Sigmoid colon (tissue), 4 donors: ENCODE measurements at regions not wholly inside any gene's neighbourhood (a gene's known extent, or its start where the extent isn't known, plus 50 kb on each side); places are given as distances from the start of the nearest gene placed in this dataset.

Experiments used
- EP300 ChIP-seq, 4 donors: sonication (generic); formaldehyde crosslinking; IDR thresholded peaks; one replicate each; pipeline ENCODE4 v1.6.1; 2017; ENCODE audit warnings: antibody characterized with exemption in 4 of 4
- POLR2AphosphoS5 ChIP-seq, 4 donors: sonication (generic); formaldehyde crosslinking; IDR thresholded peaks; one replicate each; pipeline ENCODE4 v1.6.1; 2017; ENCODE audit warnings: antibody characterized with exemption in 4 of 4
- TF ChIP-seq, protein P1 (sequence below), 4 experiments: fragments of 450-650 bp in 3 of 4; fragments of 200-600 bp in 1 of 4; IDR thresholded peaks; one replicate each; pipeline ENCODE4 v1.5.1; 2016 to 2019; ENCODE audit warnings: antibody characterized with exemption in 4 of 4, mild to moderate bottlenecking in 3 of 4, moderate library complexity in 2 of 4

GRCh38 chr1:106646816-106647215, 409.7 kb upstream of the PRMT6 start:
- TF ChIP-seq POLR2AphosphoS5 (IDR thresholded peaks at IDR 0.05) = no peak
- TF ChIP-seq, protein P1, sequence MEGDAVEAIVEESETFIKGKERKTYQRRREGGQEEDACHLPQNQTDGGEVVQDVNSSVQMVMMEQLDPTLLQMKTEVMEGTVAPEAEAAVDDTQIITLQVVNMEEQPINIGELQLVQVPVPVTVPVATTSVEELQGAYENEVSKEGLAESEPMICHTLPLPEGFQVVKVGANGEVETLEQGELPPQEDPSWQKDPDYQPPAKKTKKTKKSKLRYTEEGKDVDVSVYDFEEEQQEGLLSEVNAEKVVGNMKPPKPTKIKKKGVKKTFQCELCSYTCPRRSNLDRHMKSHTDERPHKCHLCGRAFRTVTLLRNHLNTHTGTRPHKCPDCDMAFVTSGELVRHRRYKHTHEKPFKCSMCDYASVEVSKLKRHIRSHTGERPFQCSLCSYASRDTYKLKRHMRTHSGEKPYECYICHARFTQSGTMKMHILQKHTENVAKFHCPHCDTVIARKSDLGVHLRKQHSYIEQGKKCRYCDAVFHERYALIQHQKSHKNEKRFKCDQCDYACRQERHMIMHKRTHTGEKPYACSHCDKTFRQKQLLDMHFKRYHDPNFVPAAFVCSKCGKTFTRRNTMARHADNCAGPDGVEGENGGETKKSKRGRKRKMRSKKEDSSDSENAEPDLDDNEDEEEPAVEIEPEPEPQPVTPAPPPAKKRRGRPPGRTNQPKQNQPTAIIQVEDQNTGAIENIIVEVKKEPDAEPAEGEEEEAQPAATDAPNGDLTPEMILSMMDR (IDR thresholded peaks at IDR 0.05) = no peak
- no peak for TF ChIP-seq EP300 (IDR thresholded peaks at IDR 0.05)
